Hypothalamus (tissue), 51 donors: ENCODE measurements at regions not wholly inside any gene's neighbourhood (a gene's known extent, or its start where the extent isn't known, plus 50 kb on each side); places are given as distances from the start of the nearest gene placed in this dataset.
"Not testable (repeated sequence)": the region's sequence is repeated elsewhere in the genome, so short reads cannot be mapped to it uniquely, and the experiment has no call there.

Source experiments
- DNase-seq, 51 donors: peaks; one replicate each; lab custom pipeline; 2025; lab: John Stamatoyannopoulos, UW

- no peak for DNase-seq
Measured at GRCh38 chr5:23451156-23451555, 56.3 kb upstream of the PRDM9 start.

GRCh38 chr5:23450187-23450586, 57.2 kb upstream of the PRDM9 start:
- no peak for DNase-seq

- no peak for DNase-seq
Measured at GRCh38 chr5:23448627-23449026, 58.8 kb upstream of the PRDM9 start.

GRCh38 chr5:23446424-23446823, 61.0 kb upstream of the PRDM9 start:
- DNase-seq: no peak

- DNase-seq: no peak
Measured at GRCh38 chr5:23445573-23445972, 61.8 kb upstream of the PRDM9 start.

GRCh38 chr5:23440703-23441102, 66.7 kb upstream of the PRDM9 start:
- DNase-seq: no peak

GRCh38 chr5:23437011-23437410, 70.4 kb upstream of the PRDM9 start:
- DNase-seq: no peak

GRCh38 chr5:23433534-23434315, 73.7 kb upstream of the PRDM9 start:
- DNase-seq: no peak

GRCh38 chr5:23428705-23429104, 78.7 kb upstream of the PRDM9 start:
- DNase-seq: no peak

GRCh38 chr5:23420214-23420613, 87.2 kb upstream of the PRDM9 start:
- not testable (repeated sequence) for DNase-seq

- no peak for DNase-seq
Measured at GRCh38 chr5:23419115-23419514, 88.3 kb upstream of the PRDM9 start.

GRCh38 chr5:23412515-23412914, 94.9 kb upstream of the PRDM9 start:
- DNase-seq: no peak

- DNase-seq: no peak
Measured at GRCh38 chr5:23411994-23412393, 95.4 kb upstream of the PRDM9 start.

GRCh38 chr5:23411200-23411599, 96.2 kb upstream of the PRDM9 start:
- DNase-seq: no peak

- DNase-seq: not testable (repeated sequence)
Measured at GRCh38 chr5:23410775-23411174, 96.6 kb upstream of the PRDM9 start.

- DNase-seq: no peak
Measured at GRCh38 chr5:23405316-23406068, 101.9 kb upstream of the PRDM9 start.

- DNase-seq: no peak
Measured at GRCh38 chr5:23402585-23402984, 104.8 kb upstream of the PRDM9 start.

- DNase-seq: no peak
Measured at GRCh38 chr5:23400951-23401350, 106.5 kb upstream of the PRDM9 start.

GRCh38 chr5:23396346-23396745, 111.1 kb upstream of the PRDM9 start:
- no peak for DNase-seq

GRCh38 chr5:23389291-23390101, 117.9 kb upstream of the PRDM9 start:
- no peak for DNase-seq

- DNase-seq: no peak
Measured at GRCh38 chr5:23385036-23385435, 122.4 kb upstream of the PRDM9 start.
